HCT116 (cell line): ENCODE measurements at regions not wholly inside any gene's neighbourhood (a gene's known extent, or its start where the extent isn't known, plus 50 kb on each side); places are given as distances from the start of the nearest gene placed in this dataset.

Source experiments
- ATAC-seq: fragments of 200-7000 bp; cut with Tn5 transposase; 2 replicates; pipeline ENCODE4 v1.9.1; 2020; ENCODE audit warnings: mild to moderate bottlenecking, moderate library complexity
- BruUV-seq: library from RNA; stranded (reverse); fragments of 400-500 nt; replicated peaks from 2 replicates; lab custom pipeline; 2021; lab: Mats Ljungman, UMichigan
- CTCF ChIA-PET: fragments of 300-600 bp; sonication (Branson Sonifier 250); formaldehyde crosslinking; loops from one replicate; lab custom pipeline; 2021; ENCODE audit warnings: antibody characterized with exemption; lab: Charles Lee
- POLR2A ChIA-PET: fragments of 300-600, 350-600 bp; sonication (Branson Sonifier 250); formaldehyde crosslinking; loops from one replicate; lab custom pipeline; 2021; ENCODE audit warnings: antibody characterized with exemption; lab: Charles Lee
- RAD21 ChIA-PET, 2 experiments: fragments of 300-600 bp; sonication (Branson Sonifier 250); formaldehyde crosslinking; loops; one replicate each; lab custom pipeline; 2023; ENCODE audit warnings: low total read pairs in 2 of 2; ENCODE audit not compliant: uncharacterized antibody in 2 of 2, unreplicated experiment in 2 of 2, low non-redundant PET in 1 of 2; lab: Charles Lee
- DNase-seq: peaks from one replicate; pipeline ENCODE4 v3.0.0-alpha.2; 2010; ENCODE audit warnings: low read depth, low spot score
- H2AFZ ChIP-seq: fragments of 200-600 bp; shearing (Covaris generic), sonication (generic); 2 replicates; pipeline ENCODE4 v1.6.1; 2017; ENCODE audit warnings: low read depth, mixed run types, mixed read lengths, antibody characterized with exemption, low read length; ENCODE audit not compliant: poor library complexity, severe bottlenecking
- H3K27ac ChIP-seq: 2 replicates; pipeline ENCODE4 v1.5.1; 2012; ENCODE audit warnings: low read depth, low read length
- H3K27me3 ChIP-seq: fragments of 200-600 bp; sonication (generic); 2 replicates; pipeline ENCODE4 v1.6.1; 2016; ENCODE audit warnings: mixed run types, low read length, mixed read lengths; ENCODE audit not compliant: insufficient read depth
- H3K36me3 ChIP-seq, 2 experiments: fragments of 200-500 bp in 1 of 2; fragments of 200-600 bp in 1 of 2; sonication (Bioruptor generic) in 1 of 2; sonication (generic) in 1 of 2; 2 replicates each; pipeline versions ENCODE4 v1.5.1 to v1.6.1; 2014 to 2016; ENCODE audit warnings: low read length in 2 of 2, inconsistent platforms in 1 of 2, mixed read lengths in 1 of 2, mixed run types in 1 of 2; ENCODE audit not compliant: insufficient read depth in 2 of 2, control insufficient read depth in 1 of 2
- H3K4me1 ChIP-seq, 2 experiments: fragments of 200-600 bp in 1 of 2; sonication (generic) in 1 of 2; 2 replicates each; pipeline versions ENCODE4 v1.5.1 to v1.6.1; 2012 to 2017; ENCODE audit warnings: low read length in 2 of 2, inconsistent platforms in 1 of 2, mild to moderate bottlenecking in 1 of 2, mixed read lengths in 1 of 2, mixed run types in 1 of 2, moderate library complexity in 1 of 2; ENCODE audit not compliant: insufficient read depth in 2 of 2, control insufficient read depth in 1 of 2
- H3K4me2 ChIP-seq: fragments of 200-600 bp; sonication (generic); 2 replicates; pipeline ENCODE4 v1.6.1; 2017; ENCODE audit warnings: mixed run types, low read length, mixed read lengths
- H3K4me3 ChIP-seq, 2 experiments: fragments of 200-600 bp in 1 of 2; sonication (generic) in 1 of 2; replicated peaks in 1 of 2; 2 replicates each; pipeline ENCODE4 v1.5.1; 2011 to 2016; ENCODE audit warnings: low read length in 2 of 2, control low read depth in 1 of 2, low read depth in 1 of 2, mild to moderate bottlenecking in 1 of 2, mixed read lengths in 1 of 2, mixed run types in 1 of 2
- H3K79me2 ChIP-seq: fragments of 200-600 bp; sonication (generic); 2 replicates; pipeline ENCODE4 v1.6.1; 2017; ENCODE audit warnings: mild to moderate bottlenecking, mixed run types, low read length, moderate library complexity, mixed read lengths; ENCODE audit not compliant: insufficient read depth
- H3K9ac ChIP-seq: fragments of 200-600 bp; sonication (generic); 2 replicates; pipeline ENCODE4 v1.6.1; 2016; ENCODE audit warnings: low read length, mixed read lengths
- H3K9me2 ChIP-seq: fragments of 200-600 bp; sonication (generic), shearing (Covaris generic); 2 replicates; pipeline ENCODE4 v1.6.1; 2017; ENCODE audit warnings: mixed run types, mild to moderate bottlenecking, moderate library complexity; ENCODE audit not compliant: insufficient read depth
- H3K9me3 ChIP-seq, 2 experiments: fragments of 200-500 bp in 1 of 2; fragments of 200-600 bp in 1 of 2; sonication (Bioruptor generic) in 1 of 2; sonication (generic) in 1 of 2; 2 replicates each; pipeline ENCODE4 v1.6.1; 2014 to 2017; ENCODE audit warnings: low read length in 2 of 2, mixed read lengths in 2 of 2, inconsistent platforms in 1 of 2, low read depth in 1 of 2, mild to moderate bottlenecking in 1 of 2, mixed run types in 1 of 2, moderate library complexity in 1 of 2; ENCODE audit not compliant: control insufficient read depth in 1 of 2, insufficient read depth in 1 of 2
- H4K20me1 ChIP-seq: fragments of 200-600 bp; sonication (generic), shearing (Covaris generic); 2 replicates; pipeline ENCODE4 v1.6.1; 2017; ENCODE audit warnings: mixed run types, mild to moderate bottlenecking, moderate library complexity; ENCODE audit not compliant: insufficient read depth
- ATF3 ChIP-seq: IDR thresholded peaks from 2 replicates; pipeline ENCODE4 v1.6.1; 2012
- CTCF ChIP-seq, 3 experiments: fragments of 200-600 bp in 1 of 3; sonication (generic) in 1 of 3; IDR thresholded peaks in 2 of 3; conservative IDR thresholded peaks in 1 of 3; 2 replicates each; pipeline ENCODE4 v1.5.1; 2012 to 2017; ENCODE audit warnings: low read depth in 2 of 3, low read length in 2 of 3, antibody characterized with exemption in 1 of 3, borderline replicate concordance in 1 of 3, control low read depth in 1 of 3, mild to moderate bottlenecking in 1 of 3, mixed read lengths in 1 of 3, mixed run types in 1 of 3, moderate library complexity in 1 of 3; ENCODE audit not compliant: insufficient read depth in 1 of 3
- EZH2 ChIP-seq: fragments of 200-600 bp; sonication (generic); IDR thresholded peaks from 2 replicates; pipeline ENCODE4 v1.6.1; 2017; ENCODE audit warnings: antibody characterized with exemption, mixed run types
- POLR2AphosphoS5 ChIP-seq: IDR thresholded peaks from 2 replicates; pipeline ENCODE4 v1.6.1; 2011; ENCODE audit warnings: mild to moderate bottlenecking, low read depth, low read length, moderate library complexity
- SIN3A ChIP-seq: IDR thresholded peaks from 2 replicates; pipeline ENCODE4 v1.6.1; 2012; ENCODE audit warnings: low read depth
- SRF ChIP-seq: IDR thresholded peaks from 2 replicates; pipeline ENCODE4 v1.6.1; 2012; ENCODE audit warnings: low read depth
- TCF7L2 ChIP-seq: IDR thresholded peaks from 2 replicates; pipeline ENCODE4 v1.7.0; 2011; ENCODE audit warnings: borderline replicate concordance, inconsistent platforms; ENCODE audit not compliant: insufficient read depth, insufficient read length; ENCODE audit errors: extremely low read depth
- ZNF274 ChIP-seq: fragments of 200-500 bp; sonication (Bioruptor generic); IDR thresholded peaks from 2 replicates; pipeline ENCODE4 v1.6.1; 2014; ENCODE audit warnings: mild to moderate bottlenecking, low read depth, low read length, inconsistent platforms
- intact Hi-C: fragments of 100-400 bp; cut with micrococcal nuclease; formaldehyde crosslinking; loops from 2 replicates; pipeline ENCODE4 v1.10.0; 2022

- H2AFZ ChIP-seq: no peak overlapping the region
- no peaks in the 10 kb centered on the region for H3K79me2 ChIP-seq
- POLR2A ChIA-PET: no interaction called here
- H3K4me2 ChIP-seq: no peak overlapping the region
- no peak overlapping the region for H3K9ac ChIP-seq
- no peaks in the 10 kb centered on the region for H3K27me3 ChIP-seq
- no peaks in the 10 kb centered on the region for H3K4me1 ChIP-seq
- no peaks in the 10 kb centered on the region for H3K9me2 ChIP-seq
- DNase-seq: no peak
- no peaks in the 10 kb centered on the region for H3K36me3 ChIP-seq
- no peak for ATAC-seq
- H4K20me1 ChIP-seq: no peaks in the 10 kb centered on the region
- H3K9me3 ChIP-seq: no peaks in the 10 kb centered on the region
- H3K27ac ChIP-seq: no peak overlapping the region
- RAD21 ChIA-PET: no interaction called here
- BruUV-seq: no TSS peak
- H3K4me3 ChIP-seq: no peak overlapping the region
- no peak for TF ChIP-seq EZH2
- no peak for TF ChIP-seq SRF
- TF ChIP-seq SIN3A: no peak
- TF ChIP-seq TCF7L2: no peak
- TF ChIP-seq ATF3: no peak
- no peak for TF ChIP-seq ZNF274
- no peak for TF ChIP-seq POLR2AphosphoS5
- no peak for TF ChIP-seq CTCF (IDR thresholded peaks at IDR 0.05 in 2 of 3, conservative IDR thresholded peaks at IDR 0.05 in 1 of 3; ENCODE audit: borderline replicate concordance in 1 of 3, insufficient read depth in 1 of 3, low read depth in 2 of 3, low read length in 2 of 3)
- intact Hi-C loops: no loop called here
- CTCF ChIA-PET: no interaction called here
These were observed 178.2 kb upstream of the TGFBR2 start for GRCh38 chr3:30428251-30428650.
